Naive B cell (primary cell): ENCODE measurements at regions not wholly inside any gene's neighbourhood (a gene's known extent, or its start where the extent isn't known, plus 50 kb on each side); places are given as distances from the start of the nearest gene placed in this dataset.

ENCODE experiments used
- ATAC-seq, 2 donors: fragments of 150-1000 bp; cut with Tn5 transposase; 2 replicates each; pipeline ENCODE4 v1.10.0; 2021; ENCODE audit warnings: low read depth in 2 of 2, mild to moderate bottlenecking in 2 of 2, moderate library complexity in 2 of 2
- DNase-seq: peaks from one replicate; pipeline ENCODE4 v3.0.0; 2022
- H3K27ac Mint-ChIP-seq, 6 donors: one replicate each; pipeline ENCODE4 v1.8.0; 2020 to 2022; ENCODE audit warnings: mild to moderate bottlenecking in 6 of 6, mixed read lengths in 6 of 6, moderate library complexity in 5 of 6, inconsistent platforms in 2 of 6
- H3K27me3 Mint-ChIP-seq, 3 donors: one replicate each; pipeline ENCODE4 v1.8.0; 2021 to 2022; ENCODE audit warnings: mixed read lengths in 3 of 3, mild to moderate bottlenecking in 1 of 3
- H3K36me3 Mint-ChIP-seq, 2 donors: one replicate each; pipeline ENCODE4 v1.8.0; 2020 to 2022; ENCODE audit warnings: mixed read lengths in 2 of 2, inconsistent platforms in 1 of 2, mild to moderate bottlenecking in 1 of 2
- H3K4me1 Mint-ChIP-seq, 3 donors: one replicate each; pipeline ENCODE4 v1.8.0; 2020 to 2022; ENCODE audit warnings: mixed read lengths in 3 of 3, inconsistent platforms in 1 of 3, mild to moderate bottlenecking in 1 of 3, moderate library complexity in 1 of 3
- H3K4me3 Mint-ChIP-seq, 8 donors: one replicate each; pipeline ENCODE4 v1.8.0; 2020 to 2022; ENCODE audit warnings: mild to moderate bottlenecking in 8 of 8, mixed read lengths in 8 of 8, moderate library complexity in 8 of 8, inconsistent platforms in 2 of 8
- H3K9me3 Mint-ChIP-seq, 7 donors: one replicate each; pipeline ENCODE4 v1.8.0; 2020 to 2022; ENCODE audit warnings: mixed read lengths in 7 of 7, mild to moderate bottlenecking in 5 of 7, inconsistent platforms in 2 of 7, moderate library complexity in 1 of 7

DNA sequence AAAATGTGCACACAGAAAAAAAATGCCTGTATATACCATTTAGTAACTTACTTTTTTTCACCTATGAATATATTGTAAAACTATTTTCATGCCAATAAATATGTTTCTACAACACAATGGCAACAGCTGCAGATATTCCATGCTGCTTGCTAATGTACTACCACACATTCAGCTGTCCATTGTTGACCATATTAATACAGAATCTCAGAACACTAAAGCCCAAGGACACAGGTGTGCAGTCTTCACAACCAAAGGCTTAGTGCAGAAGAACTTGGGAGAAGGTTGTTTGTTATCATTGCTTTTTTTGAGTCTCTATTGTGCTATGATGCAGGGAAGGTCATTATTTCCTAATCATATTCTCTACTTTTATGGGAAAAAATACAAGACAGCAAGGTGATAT, 79.6 kb downstream of the DIPK2A start:
- Mint-ChIP-seq H3K9me3 (no peaks in the 10 kb centered on the region), H3K27me3 (peaks cover 0 to 8% (median 0%) of the 10 kb centered on the region in 3 donors), H3K27ac (no peak overlapping the region), H3K36me3 (no peaks in the 10 kb centered on the region), H3K4me3 (no peak overlapping the region), H3K4me1 (no peaks in the 10 kb centered on the region)
- ATAC-seq (no peak), DNase-seq (no peak)

DNA sequence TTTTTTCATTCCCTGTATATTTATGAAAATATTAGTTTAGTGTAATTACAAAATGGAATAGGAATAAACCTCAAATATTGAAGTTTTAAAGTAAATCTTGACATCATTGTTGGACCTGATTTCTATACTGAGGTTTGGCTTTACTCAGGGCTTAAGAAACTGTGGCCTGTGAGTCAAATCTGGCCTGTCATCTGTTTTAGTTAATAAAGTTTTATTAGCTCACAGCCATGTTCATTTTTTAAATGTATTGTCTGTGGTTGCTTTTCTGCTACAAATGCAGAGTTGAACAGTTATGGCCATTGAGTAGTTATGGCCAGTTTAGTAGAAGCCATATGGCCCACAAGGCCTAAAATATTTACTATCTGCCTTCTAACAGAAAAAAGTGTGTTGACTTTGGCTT, 80.7 kb downstream of the DIPK2A start:
- Mint-ChIP-seq H3K36me3 (no peaks in the 10 kb centered on the region), H3K27me3 (peaks cover 0 to 8% (median 0%) of the 10 kb centered on the region in 3 donors), H3K4me3 (no peak overlapping the region), H3K4me1 (no peaks in the 10 kb centered on the region), H3K9me3 (no peaks in the 10 kb centered on the region), H3K27ac (no peak overlapping the region)
- DNase-seq = no peak
- ATAC-seq = no peak

DNA sequence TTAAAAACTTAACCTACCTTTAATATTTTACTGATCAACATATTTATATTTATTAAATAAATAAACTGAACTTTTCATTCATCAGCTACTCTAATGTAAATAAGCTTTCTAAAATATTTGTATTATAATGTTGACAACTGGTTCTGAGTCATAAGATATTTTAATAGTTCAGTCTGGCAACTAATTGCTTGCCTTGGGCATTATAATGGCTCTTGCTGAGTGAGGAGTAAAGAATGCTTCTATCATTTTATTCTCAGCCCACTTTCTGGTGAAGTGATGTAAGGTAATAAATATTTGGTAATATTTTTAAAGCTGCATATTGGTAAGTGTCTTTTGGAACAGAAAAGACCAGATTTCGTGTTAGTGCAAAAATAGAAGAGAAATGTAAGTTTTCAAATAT, 81.5 kb downstream of the DIPK2A start:
- DNase-seq (no peak), ATAC-seq (no peak)
- no peak overlapping the region for H3K4me3 Mint-ChIP-seq
- H3K9me3 Mint-ChIP-seq = no peaks in the 10 kb centered on the region
- H3K27me3 Mint-ChIP-seq = peaks cover 0 to 8% (median 0%) of the 10 kb centered on the region in 3 donors
- H3K4me1 Mint-ChIP-seq = no peaks in the 10 kb centered on the region
- H3K27ac Mint-ChIP-seq = no peak overlapping the region
- H3K36me3 Mint-ChIP-seq = no peaks in the 10 kb centered on the region

DNA sequence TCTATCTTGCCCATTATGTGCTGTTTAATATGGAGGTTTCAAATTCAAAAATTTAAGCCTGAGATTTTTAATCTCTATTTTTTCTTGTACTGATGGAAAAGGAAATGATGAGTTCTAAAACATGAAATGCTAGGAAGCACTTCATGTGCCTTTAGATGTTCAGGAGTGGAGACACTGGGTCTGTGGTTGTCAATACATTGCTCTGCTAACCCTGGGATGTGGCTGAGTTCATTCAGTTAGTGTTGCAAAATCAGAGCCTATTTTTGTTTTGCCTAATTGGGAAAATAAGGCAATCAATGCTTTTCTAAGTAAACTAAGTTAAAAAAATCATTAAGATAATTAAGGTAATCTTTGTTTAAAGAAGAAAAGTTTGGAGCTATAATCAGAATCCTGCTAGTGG, 83.1 kb downstream of the DIPK2A start:
- H3K4me3 Mint-ChIP-seq = no peak overlapping the region
- H3K27ac Mint-ChIP-seq = no peak overlapping the region
- H3K27me3 Mint-ChIP-seq = peaks cover 0 to 8% (median 0%) of the 10 kb centered on the region in 3 donors
- no peaks in the 10 kb centered on the region for H3K36me3 Mint-ChIP-seq
- no peak for DNase-seq
- H3K4me1 Mint-ChIP-seq = no peaks in the 10 kb centered on the region
- ATAC-seq = no peak
- no peaks in the 10 kb centered on the region for H3K9me3 Mint-ChIP-seq

DNA sequence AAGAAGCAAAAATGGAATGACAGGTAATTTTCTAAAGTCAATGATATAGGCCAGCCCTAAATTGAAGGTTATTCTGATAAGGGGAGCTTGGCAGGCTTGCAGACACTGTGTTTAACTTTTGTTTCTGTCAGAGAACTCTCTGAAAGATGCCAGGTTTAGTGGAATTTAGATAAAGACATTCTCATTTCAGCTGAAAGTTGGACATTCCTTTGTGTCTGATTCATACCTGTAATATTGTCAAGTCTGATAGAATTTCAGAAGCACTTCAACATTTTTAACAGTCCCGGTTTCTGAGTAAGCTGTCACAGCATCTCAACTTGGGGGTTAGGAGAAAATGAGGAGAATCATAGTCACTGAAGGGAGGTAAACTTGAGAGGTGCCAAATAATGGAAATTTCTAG, 84.0 kb downstream of the DIPK2A start:
- Mint-ChIP-seq H3K27me3 (peaks cover 0 to 6% (median 0%) of the 10 kb centered on the region in 3 donors), H3K36me3 (no peaks in the 10 kb centered on the region), H3K4me1 (no peaks in the 10 kb centered on the region), H3K9me3 (no peaks in the 10 kb centered on the region), H3K27ac (no peak overlapping the region), H3K4me3 (no peak overlapping the region)
- ATAC-seq (no peak), DNase-seq (no peak)

DNA sequence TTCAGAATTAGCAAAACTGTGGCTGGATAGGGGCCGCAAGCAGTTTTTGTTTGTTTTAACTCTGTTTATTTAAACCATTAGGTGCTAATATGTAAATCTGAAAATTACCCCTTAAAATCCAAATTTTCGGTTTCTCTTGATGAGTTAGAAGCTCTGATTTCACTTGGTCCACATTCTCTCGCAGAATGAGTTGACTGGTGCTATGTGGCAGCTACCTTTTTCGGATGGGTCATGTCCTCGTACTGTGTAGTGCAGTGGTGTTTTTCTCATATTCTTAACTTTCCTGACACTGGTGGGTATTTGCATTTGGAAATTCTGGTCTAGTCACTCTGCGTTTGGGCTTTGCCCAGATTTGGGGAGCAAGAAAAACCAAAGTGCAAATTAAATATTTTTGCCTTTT, 87.1 kb downstream of the DIPK2A start:
- no peaks in the 10 kb centered on the region for H3K27me3 Mint-ChIP-seq
- ATAC-seq (no peak), DNase-seq (no peak)
- H3K4me1 Mint-ChIP-seq = no peaks in the 10 kb centered on the region
- no peaks in the 10 kb centered on the region for H3K9me3 Mint-ChIP-seq
- H3K36me3 Mint-ChIP-seq = no peaks in the 10 kb centered on the region
- no peak overlapping the region for H3K27ac Mint-ChIP-seq
- no peak overlapping the region for H3K4me3 Mint-ChIP-seq

DNA sequence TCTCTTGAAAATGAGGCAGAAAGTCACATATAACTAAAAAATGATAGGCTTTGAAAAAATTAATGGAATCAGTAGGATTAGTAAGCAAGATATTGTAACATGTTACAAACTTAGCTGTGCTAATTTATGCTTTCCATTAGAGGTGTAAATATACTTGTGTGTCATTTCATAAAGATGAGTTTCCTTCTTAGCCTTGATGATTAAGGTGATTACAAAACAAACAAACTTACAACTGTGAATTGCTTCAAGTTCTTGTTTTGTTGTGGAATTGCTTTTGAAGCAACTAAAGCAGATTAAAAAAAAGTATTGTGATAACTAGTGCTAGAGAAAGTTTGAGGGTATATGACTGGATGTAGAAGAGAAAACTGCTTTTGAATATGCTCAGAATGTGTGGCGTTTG, 87.9 kb downstream of the DIPK2A start:
- DNase-seq (no peak), ATAC-seq (no peak)
- no peak overlapping the region for H3K4me3 Mint-ChIP-seq
- H3K4me1 Mint-ChIP-seq = no peaks in the 10 kb centered on the region
- no peaks in the 10 kb centered on the region for H3K9me3 Mint-ChIP-seq
- H3K27ac Mint-ChIP-seq = no peak overlapping the region
- H3K27me3 Mint-ChIP-seq = no peaks in the 10 kb centered on the region
- H3K36me3 Mint-ChIP-seq = no peaks in the 10 kb centered on the region

DNA sequence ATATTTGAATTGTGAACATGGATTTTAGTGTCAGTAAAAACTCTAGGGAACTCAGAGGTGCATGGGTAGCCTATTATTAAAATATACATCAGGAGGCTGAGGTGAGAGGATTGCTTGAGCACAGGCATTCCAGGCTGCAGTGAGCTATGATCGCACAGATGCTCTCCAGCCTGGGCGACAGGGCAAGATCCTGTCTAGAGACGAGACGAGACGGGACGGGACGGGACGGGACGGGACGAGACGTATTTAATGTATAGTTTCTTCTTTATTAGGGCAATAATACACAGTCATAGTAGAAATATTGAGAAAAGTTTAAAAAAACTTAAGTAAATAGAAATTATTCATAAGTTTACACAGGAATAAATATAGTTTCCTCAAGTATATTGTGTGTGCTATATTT, 89.3 kb downstream of the DIPK2A start:
- H3K36me3 Mint-ChIP-seq = no peaks in the 10 kb centered on the region
- no peak for ATAC-seq

DNA sequence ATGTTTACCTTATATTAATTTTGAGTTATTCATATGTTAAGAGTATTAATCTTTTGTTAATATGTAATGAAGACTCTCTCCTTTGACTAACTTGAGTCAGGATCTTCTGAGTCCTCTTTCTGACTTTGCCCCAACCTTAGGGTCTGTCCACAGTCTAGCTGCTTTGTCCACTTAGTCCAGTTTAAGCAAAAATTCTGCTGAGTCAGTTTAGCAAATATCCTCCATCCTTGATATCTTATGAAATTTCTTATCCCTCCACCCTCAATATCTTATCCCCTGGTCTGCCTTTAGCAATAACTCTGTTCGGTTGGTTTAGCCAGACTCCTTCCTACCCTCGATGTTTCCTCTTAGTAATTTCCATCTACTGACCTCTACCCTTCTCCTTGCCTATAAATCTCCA, 91.7 kb downstream of the DIPK2A start:
- H3K9me3 Mint-ChIP-seq = peaks cover 0 to 4% (median 0%) of the 10 kb centered on the region in 7 donors
- no peaks in the 10 kb centered on the region for H3K36me3 Mint-ChIP-seq
- no peak for ATAC-seq
- no peak for DNase-seq
- peaks cover 0 to 7% (median 6%) of the 10 kb centered on the region in 3 donors for H3K27me3 Mint-ChIP-seq
- H3K27ac Mint-ChIP-seq = no peak overlapping the region
- no peak overlapping the region for H3K4me3 Mint-ChIP-seq
- no peaks in the 10 kb centered on the region for H3K4me1 Mint-ChIP-seq

More for the DNA sequence above, 89.3 kb downstream of the DIPK2A start:
- DNase-seq = no peak
- Mint-ChIP-seq H3K27ac (peak overlapping the region in 1 of 6 donors; percentile 23), H3K9me3 (no peaks in the 10 kb centered on the region), H3K27me3 (no peaks in the 10 kb centered on the region), H3K4me1 (no peaks in the 10 kb centered on the region), H3K4me3 (no peak overlapping the region)

DNA sequence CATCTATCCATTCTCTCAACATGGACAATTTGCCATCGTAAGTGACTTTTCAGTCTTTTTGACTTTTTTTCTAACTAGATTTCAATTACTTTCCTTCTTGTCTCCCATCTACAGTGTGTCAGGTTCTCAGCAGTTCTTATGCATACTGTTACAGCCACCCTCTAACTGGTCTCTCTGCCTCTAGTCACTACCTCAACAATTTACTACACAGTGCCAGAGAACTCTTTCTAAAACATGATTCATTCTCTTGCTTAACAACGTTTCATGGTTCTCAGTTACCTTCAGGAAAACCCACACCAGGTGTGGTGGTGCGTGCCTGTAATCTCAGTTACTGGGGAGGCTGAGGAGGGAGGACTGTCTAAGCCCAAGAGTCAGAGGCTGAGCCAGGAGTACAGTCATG, 95.4 kb downstream of the DIPK2A start:
- peaks cover 4 to 25% (median 18%) of the 10 kb centered on the region in 7 donors for H3K9me3 Mint-ChIP-seq
- no peak overlapping the region for H3K4me3 Mint-ChIP-seq
- H3K27me3 Mint-ChIP-seq = peaks cover 5 to 7% (median 6%) of the 10 kb centered on the region in 3 donors
- H3K36me3 Mint-ChIP-seq = peaks cover 5 to 13% of the 10 kb centered on the region in 2 donors
- H3K27ac Mint-ChIP-seq = no peak overlapping the region
- no peaks in the 10 kb centered on the region for H3K4me1 Mint-ChIP-seq
- no peak for ATAC-seq
- DNase-seq = no peak

DNA sequence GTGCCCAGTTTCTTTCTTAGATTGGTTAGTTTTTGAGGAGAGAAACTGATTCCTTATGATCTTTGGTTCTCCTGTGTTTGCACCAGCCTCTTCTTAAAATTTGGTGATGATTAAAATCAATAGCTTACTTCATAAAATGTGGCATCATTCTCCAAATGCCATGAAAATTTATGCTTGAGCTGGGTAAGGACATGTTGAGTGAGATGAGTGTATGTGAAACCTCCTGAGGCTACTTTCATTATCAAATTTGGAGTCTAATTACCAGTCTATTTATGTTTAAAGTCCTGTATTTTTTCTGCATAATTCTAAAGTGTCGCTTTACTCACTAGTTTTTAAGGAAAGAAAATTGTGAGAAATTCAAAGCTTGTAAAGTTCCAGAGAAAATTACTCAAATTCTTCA, 102.1 kb downstream of the DIPK2A start:
- no peak for DNase-seq
- H3K9me3 Mint-ChIP-seq = peaks cover 4 to 44% (median 25%) of the 10 kb centered on the region in 7 donors
- H3K27me3 Mint-ChIP-seq = peaks cover 0 to 18% (median 10%) of the 10 kb centered on the region in 3 donors
- peaks cover 13 to 22% of the 10 kb centered on the region in 2 donors for H3K36me3 Mint-ChIP-seq
- no peaks in the 10 kb centered on the region for H3K4me1 Mint-ChIP-seq
- no peak for ATAC-seq
- H3K27ac Mint-ChIP-seq = no peak overlapping the region
- H3K4me3 Mint-ChIP-seq = no peak overlapping the region

DNA sequence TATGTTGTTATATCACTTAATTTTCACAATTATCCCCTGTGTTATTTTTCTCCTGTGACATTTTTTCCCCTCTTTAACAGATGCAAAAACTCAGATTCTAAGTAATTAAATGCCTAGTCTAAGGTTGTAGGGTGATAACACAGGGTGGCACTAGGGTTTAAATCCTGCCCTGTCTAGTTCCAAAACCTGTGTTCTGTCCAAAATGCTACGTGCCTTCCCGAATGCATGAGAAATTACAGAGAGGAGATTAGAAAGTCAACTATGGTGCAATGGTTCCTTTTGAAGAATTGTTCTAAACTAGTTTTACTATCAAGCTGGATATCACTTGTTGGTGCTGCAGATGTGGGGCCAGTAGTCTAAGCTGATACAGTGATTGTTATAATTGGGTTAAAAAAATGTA, 108.0 kb downstream of the DIPK2A start:
- no peak for DNase-seq
- Mint-ChIP-seq H3K4me1 (no peaks in the 10 kb centered on the region), H3K9me3 (peaks cover 0 to 1% (median 0%) of the 10 kb centered on the region in 7 donors), H3K4me3 (no peak overlapping the region), H3K36me3 (peaks cover 0 to 4% of the 10 kb centered on the region in 2 donors), H3K27me3 (peaks cover 6 to 29% (median 23%) of the 10 kb centered on the region in 3 donors), H3K27ac (no peak overlapping the region)
- ATAC-seq = no peak

DNA sequence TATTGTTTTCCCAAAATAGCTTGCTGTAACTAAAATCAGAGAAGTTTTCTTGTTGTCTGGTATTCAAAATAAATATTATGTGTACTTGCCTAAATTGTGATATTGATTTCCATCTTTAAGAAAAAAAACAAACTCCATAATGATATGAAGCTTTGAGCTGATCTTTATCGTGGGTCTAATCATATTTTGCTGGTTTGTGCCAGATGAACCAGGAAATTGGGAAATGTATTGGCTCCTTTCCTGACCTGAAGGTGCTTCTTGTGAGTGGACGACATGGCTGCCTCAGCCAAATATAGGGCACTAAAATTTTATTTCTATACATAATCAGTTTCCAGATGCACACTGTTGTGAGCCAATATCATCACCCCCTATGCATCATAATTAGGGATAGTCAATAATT, 113.3 kb downstream of the DIPK2A start:
- Mint-ChIP-seq H3K27me3 (peaks cover 6 to 25% (median 8%) of the 10 kb centered on the region in 3 donors), H3K36me3 (no peaks in the 10 kb centered on the region), H3K4me1 (no peaks in the 10 kb centered on the region), H3K9me3 (peaks cover 0 to 3% (median 0%) of the 10 kb centered on the region in 7 donors), H3K27ac (no peak overlapping the region), H3K4me3 (no peak overlapping the region)
- ATAC-seq (no peak), DNase-seq (no peak)

DNA sequence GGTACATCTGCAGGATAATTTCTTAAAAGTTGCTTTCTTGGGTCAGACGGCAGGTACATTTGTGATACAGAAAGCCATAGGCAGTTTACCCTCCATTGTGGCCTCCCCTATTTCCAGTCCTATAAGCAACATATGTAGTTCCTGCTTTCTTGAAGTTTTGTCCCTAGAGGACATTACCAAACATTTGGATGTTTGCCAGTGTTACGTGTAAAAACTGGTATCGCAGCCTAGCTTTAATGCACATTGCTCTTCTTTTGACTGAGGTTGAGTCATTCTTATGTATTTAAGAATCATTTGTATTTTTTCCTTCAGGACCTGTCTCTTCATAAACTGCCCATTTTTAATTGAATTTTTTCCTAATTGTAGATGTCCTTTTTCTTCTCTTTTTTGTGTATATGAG, 114.3 kb downstream of the DIPK2A start:
- Mint-ChIP-seq H3K4me3 (no peak overlapping the region), H3K36me3 (no peaks in the 10 kb centered on the region), H3K9me3 (peaks cover 0 to 3% (median 0%) of the 10 kb centered on the region in 7 donors), H3K27ac (no peak overlapping the region), H3K4me1 (no peaks in the 10 kb centered on the region), H3K27me3 (peaks cover 6 to 25% (median 7%) of the 10 kb centered on the region in 3 donors)
- DNase-seq (no peak), ATAC-seq (no peak)

DNA sequence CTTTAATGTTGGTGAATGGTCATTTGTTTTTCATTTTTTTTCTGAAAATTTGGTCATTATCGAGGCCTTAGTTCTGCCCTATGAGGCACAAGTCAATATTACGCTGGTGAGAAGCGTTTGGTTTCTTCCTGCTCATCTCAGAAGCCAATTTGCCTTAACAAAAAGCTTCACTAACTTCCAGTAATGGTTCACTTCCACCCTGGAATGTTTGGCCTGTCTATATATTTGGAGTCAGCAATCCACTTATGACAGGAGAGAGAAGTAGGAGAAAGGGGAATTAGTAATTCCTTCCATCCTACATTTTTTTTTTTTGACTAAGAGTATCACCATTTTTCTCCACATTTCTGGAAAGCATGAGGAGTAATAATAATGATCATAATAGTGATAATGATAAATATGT, 124.4 kb downstream of the DIPK2A start:
- H3K27me3 Mint-ChIP-seq = peaks cover 0 to 4% (median 0%) of the 10 kb centered on the region in 3 donors
- DNase-seq = no peak
- H3K36me3 Mint-ChIP-seq = no peaks in the 10 kb centered on the region
- no peak overlapping the region for H3K4me3 Mint-ChIP-seq
- H3K9me3 Mint-ChIP-seq = peaks cover 0 to 8% (median 1%) of the 10 kb centered on the region in 7 donors
- no peak for ATAC-seq
- no peaks in the 10 kb centered on the region for H3K4me1 Mint-ChIP-seq
- no peak overlapping the region for H3K27ac Mint-ChIP-seq
